ENCODE measurements at regions not wholly inside any gene's neighbourhood (a gene's known extent, or its start where the extent isn't known, plus 50 kb on each side); places are given as distances from the start of the nearest gene placed in this dataset.

DNA sequence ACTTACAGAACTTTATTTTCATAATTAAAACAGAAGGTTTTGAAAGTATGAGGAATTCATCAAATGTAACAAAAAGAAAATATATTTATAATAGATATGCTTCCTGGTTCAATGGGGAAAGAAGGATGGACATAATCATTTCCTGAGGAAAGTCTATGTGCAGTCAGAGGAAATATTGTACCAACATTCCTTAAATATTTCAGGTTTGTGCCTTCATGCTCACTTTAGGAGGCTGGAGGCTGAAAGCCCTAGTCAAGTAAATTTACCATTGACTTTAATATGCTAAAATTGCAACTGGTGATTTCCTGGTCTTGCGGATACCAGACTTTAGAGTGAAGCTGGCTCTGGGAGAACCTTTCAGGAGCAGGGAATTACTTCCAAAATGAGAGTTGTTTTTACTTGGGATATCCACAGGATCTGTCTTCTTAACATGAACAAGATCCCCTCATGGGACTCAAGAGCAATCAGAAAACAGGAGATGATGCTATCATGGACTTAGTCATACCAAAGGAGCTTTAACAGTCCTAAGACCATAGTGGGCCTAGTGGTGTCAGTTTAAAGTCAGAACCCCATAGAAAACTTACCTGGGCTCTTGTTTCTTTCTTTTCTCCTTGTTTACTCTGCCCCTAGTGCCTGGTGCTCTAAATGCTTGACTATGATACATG is 762.8 kb upstream of the GRAMD2B start:
- TF ChIP-seq, protein P1, sequence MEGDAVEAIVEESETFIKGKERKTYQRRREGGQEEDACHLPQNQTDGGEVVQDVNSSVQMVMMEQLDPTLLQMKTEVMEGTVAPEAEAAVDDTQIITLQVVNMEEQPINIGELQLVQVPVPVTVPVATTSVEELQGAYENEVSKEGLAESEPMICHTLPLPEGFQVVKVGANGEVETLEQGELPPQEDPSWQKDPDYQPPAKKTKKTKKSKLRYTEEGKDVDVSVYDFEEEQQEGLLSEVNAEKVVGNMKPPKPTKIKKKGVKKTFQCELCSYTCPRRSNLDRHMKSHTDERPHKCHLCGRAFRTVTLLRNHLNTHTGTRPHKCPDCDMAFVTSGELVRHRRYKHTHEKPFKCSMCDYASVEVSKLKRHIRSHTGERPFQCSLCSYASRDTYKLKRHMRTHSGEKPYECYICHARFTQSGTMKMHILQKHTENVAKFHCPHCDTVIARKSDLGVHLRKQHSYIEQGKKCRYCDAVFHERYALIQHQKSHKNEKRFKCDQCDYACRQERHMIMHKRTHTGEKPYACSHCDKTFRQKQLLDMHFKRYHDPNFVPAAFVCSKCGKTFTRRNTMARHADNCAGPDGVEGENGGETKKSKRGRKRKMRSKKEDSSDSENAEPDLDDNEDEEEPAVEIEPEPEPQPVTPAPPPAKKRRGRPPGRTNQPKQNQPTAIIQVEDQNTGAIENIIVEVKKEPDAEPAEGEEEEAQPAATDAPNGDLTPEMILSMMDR (IDR thresholded peaks at IDR 0.05): no peak
- TF ChIP-seq POLR2AphosphoS5 (IDR thresholded peaks at IDR 0.05): no peak
- TF ChIP-seq POLR2A (IDR thresholded peaks at IDR 0.05; ENCODE audit: low read depth): no peak

All from esophagus muscularis mucosa (tissue), 3 donors.